ENCODE measurements at regions not wholly inside any gene's neighbourhood (a gene's known extent, or its start where the extent isn't known, plus 50 kb on each side); places are given as distances from the start of the nearest gene placed in this dataset.
"Not testable (repeated sequence)": the region's sequence is repeated elsewhere in the genome, so short reads cannot be mapped to it uniquely, and the experiment has no call there.

GRCh38 chrX:122134291-122134690, 1049.8 kb upstream of the GRIA3 start:
- no peak for DNase-seq

GRCh38 chrX:122135070-122135469, 1049.0 kb upstream of the GRIA3 start:
- Mint-ChIP-seq H3K36me3 (ENCODE audit: low read depth) (no peaks in the 10 kb centered on the region), H3K27ac (no peak overlapping the region), H3K4me3 (no peak overlapping the region), H3K27me3 (no peaks in the 10 kb centered on the region), H3K4me1 (no peaks in the 10 kb centered on the region)
- ATAC-seq (no peak), DNase-seq (no peak)
- H3K9me3 ChIP-seq (ENCODE audit: control insufficient read depth, low read length, poor library complexity, severe bottlenecking) = no peaks in the 10 kb centered on the region

More at GRCh38 chrX:122134291-122134690, 1049.8 kb upstream of the GRIA3 start:
- no peak for ATAC-seq
- Mint-ChIP-seq H3K4me3 (no peak overlapping the region), H3K27me3 (no peaks in the 10 kb centered on the region), H3K4me1 (no peaks in the 10 kb centered on the region), H3K36me3 (ENCODE audit: low read depth) (no peaks in the 10 kb centered on the region), H3K27ac (no peak overlapping the region)
- H3K9me3 ChIP-seq (ENCODE audit: control insufficient read depth, low read length, poor library complexity, severe bottlenecking) = no peaks in the 10 kb centered on the region

- not testable (repeated sequence) for H3K27me3 Mint-ChIP-seq; H3K27ac Mint-ChIP-seq; ATAC-seq; DNase-seq; H3K9me3 ChIP-seq (ENCODE audit: control insufficient read depth, low read length, poor library complexity, severe bottlenecking); H3K4me1 Mint-ChIP-seq; H3K4me3 Mint-ChIP-seq; H3K36me3 Mint-ChIP-seq (ENCODE audit: low read depth)
These were observed 1043.9 kb upstream of the GRIA3 start for GRCh38 chrX:122140219-122140618.

GRCh38 chrX:122154019-122154418, 1030.1 kb upstream of the GRIA3 start:
- Mint-ChIP-seq H3K27ac (no peak overlapping the region), H3K4me1 (no peaks in the 10 kb centered on the region), H3K27me3 (no peaks in the 10 kb centered on the region), H3K36me3 (ENCODE audit: low read depth) (no peaks in the 10 kb centered on the region), H3K4me3 (no peak overlapping the region)
- ATAC-seq (no peak), DNase-seq (no peak)
- no peaks in the 10 kb centered on the region for H3K9me3 ChIP-seq (ENCODE audit: control insufficient read depth, low read length, poor library complexity, severe bottlenecking)

- H3K36me3 Mint-ChIP-seq (ENCODE audit: low read depth) = no peaks in the 10 kb centered on the region
- no peaks in the 10 kb centered on the region for H3K4me1 Mint-ChIP-seq
- ATAC-seq (no peak), DNase-seq (no peak)
- no peak overlapping the region for H3K4me3 Mint-ChIP-seq
- H3K27me3 Mint-ChIP-seq = no peaks in the 10 kb centered on the region
- no peaks in the 10 kb centered on the region for H3K9me3 ChIP-seq (ENCODE audit: control insufficient read depth, low read length, poor library complexity, severe bottlenecking)
- H3K27ac Mint-ChIP-seq = no peak overlapping the region
These were observed 1015.8 kb upstream of the GRIA3 start for GRCh38 chrX:122168241-122168640.

GRCh38 chrX:122184791-122185190, 999.3 kb upstream of the GRIA3 start:
- no peaks in the 10 kb centered on the region for H3K36me3 Mint-ChIP-seq (ENCODE audit: low read depth)
- no peak overlapping the region for H3K4me3 Mint-ChIP-seq
- H3K4me1 Mint-ChIP-seq = no peaks in the 10 kb centered on the region
- no peaks in the 10 kb centered on the region for H3K9me3 ChIP-seq (ENCODE audit: control insufficient read depth, low read length, poor library complexity, severe bottlenecking)
- DNase-seq = no peak
- H3K27ac Mint-ChIP-seq = no peak overlapping the region
- ATAC-seq = no peak
- H3K27me3 Mint-ChIP-seq = no peaks in the 10 kb centered on the region

- H3K4me3 Mint-ChIP-seq = no peak overlapping the region
- no peaks in the 10 kb centered on the region for H3K27me3 Mint-ChIP-seq
- ATAC-seq (no peak), DNase-seq (no peak)
- no peaks in the 10 kb centered on the region for H3K9me3 ChIP-seq (ENCODE audit: control insufficient read depth, low read length, poor library complexity, severe bottlenecking)
- H3K27ac Mint-ChIP-seq = no peak overlapping the region
- no peaks in the 10 kb centered on the region for H3K36me3 Mint-ChIP-seq (ENCODE audit: low read depth)
- no peaks in the 10 kb centered on the region for H3K4me1 Mint-ChIP-seq
These were observed 996.9 kb upstream of the GRIA3 start for GRCh38 chrX:122187069-122187713.

GRCh38 chrX:122188751-122189150, 995.3 kb upstream of the GRIA3 start:
- no peaks in the 10 kb centered on the region for H3K9me3 ChIP-seq (ENCODE audit: control insufficient read depth, low read length, poor library complexity, severe bottlenecking)
- no peak for DNase-seq
- H3K36me3 Mint-ChIP-seq (ENCODE audit: low read depth) = no peaks in the 10 kb centered on the region
- H3K4me3 Mint-ChIP-seq = no peak overlapping the region
- no peaks in the 10 kb centered on the region for H3K27me3 Mint-ChIP-seq
- no peaks in the 10 kb centered on the region for H3K4me1 Mint-ChIP-seq
- no peak for ATAC-seq
- no peak overlapping the region for H3K27ac Mint-ChIP-seq

- Mint-ChIP-seq H3K27ac (no peak overlapping the region), H3K27me3 (no peaks in the 10 kb centered on the region), H3K4me1 (no peaks in the 10 kb centered on the region), H3K36me3 (ENCODE audit: low read depth) (no peaks in the 10 kb centered on the region), H3K4me3 (no peak overlapping the region)
- DNase-seq (no peak), ATAC-seq (no peak)
- H3K9me3 ChIP-seq (ENCODE audit: control insufficient read depth, low read length, poor library complexity, severe bottlenecking) = no peaks in the 10 kb centered on the region
These were observed 987.7 kb upstream of the GRIA3 start for GRCh38 chrX:122196343-122196742.

- Mint-ChIP-seq H3K27ac (no peak overlapping the region), H3K4me1 (no peaks in the 10 kb centered on the region), H3K4me3 (no peak overlapping the region), H3K27me3 (no peaks in the 10 kb centered on the region), H3K36me3 (ENCODE audit: low read depth) (no peaks in the 10 kb centered on the region)
- no peaks in the 10 kb centered on the region for H3K9me3 ChIP-seq (ENCODE audit: control insufficient read depth, low read length, poor library complexity, severe bottlenecking)
- DNase-seq (no peak), ATAC-seq (no peak)
These were observed 980.7 kb upstream of the GRIA3 start for GRCh38 chrX:122203399-122203798.

GRCh38 chrX:122218666-122219065, 965.4 kb upstream of the GRIA3 start:
- Mint-ChIP-seq H3K4me1 (no peaks in the 10 kb centered on the region), H3K27ac (no peak overlapping the region), H3K36me3 (ENCODE audit: low read depth) (no peaks in the 10 kb centered on the region), H3K4me3 (no peak overlapping the region), H3K27me3 (no peaks in the 10 kb centered on the region)
- ATAC-seq (no peak), DNase-seq (no peak)
- no peaks in the 10 kb centered on the region for H3K9me3 ChIP-seq (ENCODE audit: control insufficient read depth, low read length, poor library complexity, severe bottlenecking)

GRCh38 chrX:122219226-122219625, 964.9 kb upstream of the GRIA3 start:
- Mint-ChIP-seq H3K4me1 (no peaks in the 10 kb centered on the region), H3K27me3 (no peaks in the 10 kb centered on the region), H3K27ac (no peak overlapping the region), H3K4me3 (no peak overlapping the region), H3K36me3 (ENCODE audit: low read depth) (no peaks in the 10 kb centered on the region)
- no peak for ATAC-seq
- DNase-seq = no peak
- no peaks in the 10 kb centered on the region for H3K9me3 ChIP-seq (ENCODE audit: control insufficient read depth, low read length, poor library complexity, severe bottlenecking)

- Mint-ChIP-seq H3K36me3 (ENCODE audit: low read depth) (no peaks in the 10 kb centered on the region), H3K4me1 (no peaks in the 10 kb centered on the region), H3K27me3 (no peaks in the 10 kb centered on the region), H3K27ac (no peak overlapping the region), H3K4me3 (no peak overlapping the region)
- ATAC-seq = no peak
- DNase-seq = no peak
- H3K9me3 ChIP-seq (ENCODE audit: control insufficient read depth, low read length, poor library complexity, severe bottlenecking) = no peaks in the 10 kb centered on the region
These were observed 964.3 kb upstream of the GRIA3 start for GRCh38 chrX:122219735-122220134.

- no peaks in the 10 kb centered on the region for H3K9me3 ChIP-seq (ENCODE audit: control insufficient read depth, low read length, poor library complexity, severe bottlenecking)
- no peak for DNase-seq
- Mint-ChIP-seq H3K27ac (no peak overlapping the region), H3K4me3 (no peak overlapping the region), H3K4me1 (no peaks in the 10 kb centered on the region), H3K27me3 (no peaks in the 10 kb centered on the region), H3K36me3 (ENCODE audit: low read depth) (no peaks in the 10 kb centered on the region)
- ATAC-seq = no peak
These were observed 963.3 kb upstream of the GRIA3 start for GRCh38 chrX:122220644-122221373.

All from T-helper 17 cell (primary cell).